Adrenal gland (tissue), 5 donors: ENCODE measurements at regions not wholly inside any gene's neighbourhood (a gene's known extent, or its start where the extent isn't known, plus 50 kb on each side); places are given as distances from the start of the nearest gene placed in this dataset.

Experiments
- CTCF ChIP-seq, 6 experiments: fragments of 450-650 bp in 4 of 6; fragments of 200-600 bp in 2 of 6; sonication (generic) in 1 of 6; IDR thresholded peaks; 1 replicate in 5 of 6; 2 replicates in 1 of 6; pipeline versions ENCODE4 v1.5.1 to v1.8.0; 2016 to 2021; ENCODE audit warnings: antibody characterized with exemption in 6 of 6, mild to moderate bottlenecking in 2 of 6, moderate library complexity in 1 of 6
- POLR2A ChIP-seq, 2 donors: fragments of 450-650 bp; IDR thresholded peaks; one replicate each; pipeline ENCODE4 v1.6.1; 2017; ENCODE audit warnings: antibody characterized with exemption in 2 of 2, mild to moderate bottlenecking in 2 of 2, moderate library complexity in 1 of 2
- donor health status: DM: no; HTN: no; CAD: no.

- no peak for TF ChIP-seq CTCF (IDR thresholded peaks at IDR 0.05)
- no peak for TF ChIP-seq POLR2A (IDR thresholded peaks at IDR 0.05)
Observed at GRCh38 chr5:61673007-61673735, 341.1 kb downstream of the ZSWIM6 start.
